PC-3 (cell line): ENCODE measurements at regions not wholly inside any gene's neighbourhood (a gene's known extent, or its start where the extent isn't known, plus 50 kb on each side); places are given as distances from the start of the nearest gene placed in this dataset.
A peak's percentile ranks its signal among the peaks of the same experiment; 100 is the strongest.

Experiments
- ATAC-seq: fragments of 200-7000 bp; cut with Tn5 transposase; 2 replicates; pipeline ENCODE4 v1.9.1; 2020; ENCODE audit warnings: mild to moderate bottlenecking, moderate library complexity
- BruUV-seq: library from RNA; stranded (reverse); fragments of 400-500 nt; replicated peaks from 2 replicates; lab custom pipeline; 2021; lab: Mats Ljungman, UMichigan
- CTCF ChIA-PET: fragments of 300-600 bp; sonication (Branson Sonifier 250); formaldehyde crosslinking; loops from one replicate; lab custom pipeline; 2022; ENCODE audit warnings: antibody characterized with exemption; lab: Charles Lee
- POLR2A ChIA-PET: fragments of 300-600 bp; sonication (Branson Sonifier 250); formaldehyde crosslinking; loops from one replicate; lab custom pipeline; 2022; ENCODE audit warnings: antibody characterized with exemption; ENCODE audit not compliant: unreplicated experiment; lab: Charles Lee
- DNase-seq: peaks from one replicate; pipeline ENCODE4 v3.0.0-alpha.2; 2015
- H2AFZ ChIP-seq: fragments of 300-600 bp; sonication (generic); 2 replicates; pipeline ENCODE4 v1.6.0; 2016; ENCODE audit warnings: antibody characterized with exemption, low read length
- H3F3A ChIP-seq: fragments of 300-600 bp; sonication (generic); one replicate; pipeline ENCODE4 v1.6.0; 2017; ENCODE audit warnings: antibody characterized with exemption, low read length, control low read depth, mild to moderate bottlenecking; ENCODE audit not compliant: unreplicated experiment
- H3K27ac ChIP-seq: fragments of 300-600 bp; sonication (generic); 2 replicates; pipeline ENCODE4 v1.5.1; 2016; ENCODE audit warnings: mild to moderate bottlenecking, low read length
- H3K27me3 ChIP-seq: fragments of 300-600 bp; sonication (generic); 2 replicates; pipeline ENCODE4 v1.6.1; 2016; ENCODE audit warnings: low read length, mixed read lengths
- H3K36me3 ChIP-seq: fragments of 300-600 bp; sonication (generic); 2 replicates; pipeline ENCODE4 v1.6.1; 2016; ENCODE audit warnings: low read depth, mixed run types, low read length, mixed read lengths
- H3K4me1 ChIP-seq: fragments of 300-600 bp; sonication (generic); 2 replicates; pipeline ENCODE4 v1.5.1; 2016; ENCODE audit warnings: low read length; ENCODE audit not compliant: insufficient read depth
- H3K4me2 ChIP-seq: fragments of 300-600 bp; sonication (generic); 2 replicates; pipeline ENCODE4 v1.6.0; 2016; ENCODE audit warnings: low read length
- H3K4me3 ChIP-seq: fragments of 300-600 bp; sonication (generic); 2 replicates; pipeline ENCODE4 v1.5.1; 2016; ENCODE audit warnings: mild to moderate bottlenecking, low read length, mixed read lengths
- H3K79me2 ChIP-seq: fragments of 300-600 bp; sonication (generic); 2 replicates; pipeline ENCODE4 v1.6.1; 2017; ENCODE audit warnings: low read length, mixed read lengths
- H3K9ac ChIP-seq: fragments of 300-600 bp; sonication (generic); 2 replicates; pipeline ENCODE4 v1.6.0; 2016; ENCODE audit warnings: mild to moderate bottlenecking, low read length
- H3K9me2 ChIP-seq: fragments of 300-600 bp; sonication (generic); replicated peaks from 2 replicates; pipeline ENCODE4 v1.6.1; 2016; ENCODE audit warnings: mixed run types, low read length, mixed read lengths
- H3K9me3 ChIP-seq: fragments of 300-600 bp; sonication (generic); 2 replicates; pipeline ENCODE4 v1.6.1; 2016; ENCODE audit warnings: low read length, mixed read lengths
- H4K20me1 ChIP-seq: fragments of 300-600 bp; sonication (generic); 2 replicates; pipeline ENCODE4 v1.6.1; 2016; ENCODE audit warnings: low read length, mixed read lengths
- CTCF ChIP-seq: fragments of 300-600 bp; sonication (generic); conservative IDR thresholded peaks from 2 replicates; pipeline ENCODE4 v1.5.1; 2017; ENCODE audit warnings: antibody characterized with exemption, low read depth, mild to moderate bottlenecking, low read length
- EZH2 ChIP-seq: fragments of 300-600 bp; sonication (generic); IDR thresholded peaks from one replicate; pipeline ENCODE4 v1.6.1; 2017; ENCODE audit warnings: antibody characterized with exemption, mild to moderate bottlenecking, low read length; ENCODE audit not compliant: unreplicated experiment
- EZH2phosphoT487 ChIP-seq: fragments of 300-600 bp; sonication (generic); IDR thresholded peaks from 2 replicates; pipeline ENCODE4 v1.6.1; 2018; ENCODE audit warnings: mild to moderate bottlenecking, antibody characterized with exemption, low read length, borderline replicate concordance
- intact Hi-C: fragments of 100-400 bp; cut with micrococcal nuclease; formaldehyde crosslinking; loops from 2 replicates; pipeline ENCODE4 v1.9.0; 2023

- ATAC-seq: no peak; the same call in 1 of the 2 replicates
- POLR2A ChIA-PET: no interaction called here
- no peaks in the 10 kb centered on the region for H4K20me1 ChIP-seq
Observed at GRCh38 chr1:91091812-91092211, 70.0 kb upstream of the ZNF644 start.

GRCh38 chr1:91080650-91081049 lies 58.8 kb upstream of the ZNF644 start:
- peak; percentile 9 for DNase-seq
- Histone ChIP-seq H4K20me1 (no peaks in the 10 kb centered on the region), H3K4me2 (no peak overlapping the region), H2AFZ (no peak overlapping the region), H3K36me3 (no peaks in the 10 kb centered on the region), H3K9me2 (no peaks in the 10 kb centered on the region), H3K27ac (no peak overlapping the region), H3K4me3 (no peak overlapping the region), H3K9me3 (no peaks in the 10 kb centered on the region), H3K79me2 (no peaks in the 10 kb centered on the region), H3K27me3 (peaks cover 3% of the 10 kb centered on the region; the same call in 1 of the 2 replicates), H3K4me1 (no peaks in the 10 kb centered on the region), H3K9ac (no peak overlapping the region), H3F3A (no peaks in the 10 kb centered on the region)
- ChIA-PET POLR2A (no interaction called here), CTCF (interaction anchor here (0.6 kb wide), 2 partner anchors 20 to 161 kb away, joined by 7 to 15 read pairs; no protein-coding TSS in a partner anchor)
- TF ChIP-seq EZH2phosphoT487 (no peak), CTCF (no peak), EZH2 (no peak)
- ATAC-seq: no peak
- intact Hi-C loops: no loop called here
- BruUV-seq: no TSS peak

More at GRCh38 chr1:91091812-91092211, 70.0 kb upstream of the ZNF644 start:
- Histone ChIP-seq H3K27ac (peak overlapping the region; percentile 42), H3K79me2 (no peaks in the 10 kb centered on the region), H3K36me3 (no peaks in the 10 kb centered on the region), H3K4me3 (no peak overlapping the region), H3K9me2 (no peaks in the 10 kb centered on the region), H3K4me2 (peak overlapping the region; percentile 39), H3F3A (no peaks in the 10 kb centered on the region), H2AFZ (no peak overlapping the region), H3K9ac (no peak overlapping the region), H3K27me3 (0 out of 2 replicates have a peak, but pooled peaks cover 5% of the 10 kb centered on the region), H3K4me1 (peaks cover 6% of the 10 kb centered on the region), H3K9me3 (no peaks in the 10 kb centered on the region)
- DNase-seq: peak; percentile 69
- intact Hi-C loops: no loop called here
- TF ChIP-seq CTCF (no peak), EZH2phosphoT487 (no peak), EZH2 (no peak)
- CTCF ChIA-PET: no interaction called here
- no TSS peak for BruUV-seq

GRCh38 chr1:91078859-91079258 lies 57.0 kb upstream of the ZNF644 start:
- Histone ChIP-seq H3K36me3 (no peaks in the 10 kb centered on the region), H4K20me1 (no peaks in the 10 kb centered on the region), H3K27ac (no peak overlapping the region), H3K9ac (no peak overlapping the region), H3K4me3 (no peak overlapping the region), H3K79me2 (no peaks in the 10 kb centered on the region), H2AFZ (no peak overlapping the region), H3K9me2 (no peaks in the 10 kb centered on the region), H3K4me2 (no peak overlapping the region), H3K9me3 (no peaks in the 10 kb centered on the region), H3K4me1 (no peaks in the 10 kb centered on the region), H3K27me3 (no peaks in the 10 kb centered on the region), H3F3A (no peaks in the 10 kb centered on the region)
- no peak for ATAC-seq
- intact Hi-C loops: no loop called here
- DNase-seq: no peak
- CTCF ChIA-PET: no interaction called here
- POLR2A ChIA-PET: no interaction called here
- no TSS peak for BruUV-seq
- no peak for TF ChIP-seq CTCF
